SW480 (cell line): ENCODE measurements at regions not wholly inside any gene's neighbourhood (a gene's known extent, or its start where the extent isn't known, plus 50 kb on each side); places are given as distances from the start of the nearest gene placed in this dataset.
"Not testable (repeated sequence)": the region's sequence is repeated elsewhere in the genome, so short reads cannot be mapped to it uniquely, and the experiment has no call there.

Experiments used
- DNase-seq: peaks from one replicate; pipeline ENCODE4 v3.0.0-alpha.2; 2016; ENCODE audit warnings: low spot score

DNA sequence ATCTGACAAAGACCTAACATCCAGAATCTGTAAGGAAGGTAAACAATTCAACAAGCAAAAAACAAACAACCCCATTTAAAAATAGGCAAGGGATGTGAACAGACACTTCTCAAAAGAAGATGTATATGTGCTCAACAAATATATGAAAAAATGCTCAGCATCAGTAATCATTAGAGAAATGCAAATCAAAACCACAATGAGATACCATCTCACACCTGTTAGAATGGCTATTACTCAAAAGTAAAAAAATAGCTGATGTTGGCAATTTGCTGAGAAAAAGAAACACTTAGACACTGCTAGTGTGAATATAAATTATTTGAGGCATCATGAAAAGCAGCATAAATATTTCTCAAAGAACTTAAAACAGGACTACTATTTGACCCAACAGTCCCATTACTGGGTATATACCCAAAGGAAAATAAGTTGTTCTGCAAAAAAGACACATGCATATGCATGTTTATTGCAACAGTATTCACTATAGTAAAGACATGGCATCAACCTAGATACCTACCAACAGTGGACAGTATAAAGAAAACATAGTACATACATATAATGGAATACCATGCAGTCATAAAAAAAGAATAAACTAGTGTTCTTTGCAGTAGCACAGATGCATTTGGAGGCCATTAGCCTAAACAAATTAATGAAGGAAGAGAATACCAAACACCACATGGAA lies 980.1 kb downstream of the KCNMA1 start:
- DNase-seq, result no peak

DNA sequence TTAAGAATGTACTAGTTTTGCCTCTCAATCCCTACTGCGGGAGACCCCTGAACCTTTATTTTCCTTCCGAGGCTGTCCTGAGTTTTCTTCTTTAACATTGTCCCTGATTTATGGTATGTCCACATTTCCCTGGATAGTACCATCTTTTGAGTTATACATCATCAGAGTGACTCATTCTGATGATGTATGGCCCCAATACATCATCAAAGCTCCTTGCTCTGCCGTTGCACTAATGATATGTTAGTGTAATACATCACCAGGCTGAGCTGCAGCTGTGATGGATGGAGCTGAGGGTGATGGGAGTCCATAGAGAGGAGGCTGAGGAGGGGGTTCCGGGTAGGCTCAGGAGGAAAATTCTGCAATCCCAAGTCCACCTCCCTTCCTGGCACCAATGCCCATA lies 986.5 kb downstream of the KCNMA1 start:
- DNase-seq, result no peak

DNA sequence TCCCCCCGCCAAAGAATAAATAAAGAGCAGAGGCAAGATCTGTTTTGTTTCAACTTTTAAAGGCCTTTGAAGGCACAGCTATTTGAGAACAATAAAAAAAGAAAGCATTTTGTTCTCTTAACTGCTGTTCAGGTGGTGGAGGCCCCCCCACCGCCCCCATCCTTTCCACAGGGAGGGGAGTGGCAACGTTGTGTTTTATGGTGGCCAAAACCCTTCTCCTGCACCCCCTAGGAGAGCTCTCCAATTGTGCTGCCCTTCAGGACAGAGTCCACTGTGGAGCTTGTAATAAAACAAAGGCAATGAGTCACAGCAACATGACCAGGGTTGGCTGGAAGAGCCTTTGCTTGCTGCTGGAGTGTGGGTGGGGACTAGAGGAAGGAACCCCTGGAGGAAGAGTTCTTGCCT lies 987.9 kb downstream of the KCNMA1 start:
- peak; percentile 62 for DNase-seq

DNA sequence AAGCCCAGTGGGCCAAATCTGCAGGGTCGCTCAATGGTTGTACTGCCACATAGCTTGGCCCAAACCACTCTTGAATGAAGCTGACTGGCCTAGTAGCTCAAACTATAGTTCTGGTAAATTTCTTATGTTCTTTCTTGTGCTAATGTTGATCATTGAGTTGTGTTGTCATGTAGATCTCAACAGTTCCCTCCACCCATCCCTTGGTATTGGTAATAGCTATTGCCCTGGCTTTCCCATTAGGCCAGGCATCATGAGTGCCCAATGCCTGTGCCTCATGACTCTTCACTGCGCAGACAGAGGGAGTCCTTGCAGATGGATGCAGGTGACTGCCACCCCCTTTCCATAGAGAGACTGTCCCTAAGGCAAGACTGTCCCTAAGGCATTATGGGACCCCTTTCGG lies 988.4 kb downstream of the KCNMA1 start:
- no peak for DNase-seq

DNA sequence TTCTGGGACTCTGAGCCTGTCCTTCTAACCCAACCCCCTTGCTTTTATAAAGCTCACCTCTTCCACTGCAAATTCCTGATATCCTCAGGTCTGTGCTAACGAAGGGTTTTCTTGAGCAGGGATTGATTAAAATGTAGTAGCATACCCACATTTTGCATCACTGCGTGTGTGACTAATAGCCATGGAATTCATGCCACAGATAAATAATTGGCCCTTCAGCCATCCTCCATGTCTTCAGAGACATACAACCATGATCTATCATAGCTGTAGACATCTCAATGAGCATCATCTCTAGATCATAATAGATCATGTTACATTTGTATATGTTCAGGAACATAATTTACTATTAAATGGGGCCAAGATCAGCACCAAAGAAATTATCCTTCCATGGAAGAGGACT lies 990.3 kb downstream of the KCNMA1 start:
- peak; percentile 10 for DNase-seq

DNA sequence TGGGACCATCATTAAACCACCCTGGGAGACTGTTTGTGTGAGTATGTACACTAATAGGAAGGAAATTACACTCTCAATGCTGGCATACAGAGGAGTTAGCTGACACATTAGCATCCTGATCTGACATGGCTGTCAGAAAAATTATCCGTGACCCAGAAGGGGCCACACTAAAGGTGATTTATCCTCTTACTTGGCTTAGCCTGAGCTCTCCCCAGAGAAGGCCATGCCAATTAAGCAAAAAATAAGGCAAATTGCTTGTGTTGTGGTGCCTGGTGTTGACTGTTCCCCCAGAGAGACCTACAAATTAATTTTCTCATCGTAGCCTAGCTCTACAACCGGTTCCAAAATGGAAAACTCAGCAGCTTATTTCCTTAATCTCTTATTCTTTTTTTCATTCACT lies 992.3 kb downstream of the KCNMA1 start:
- DNase-seq, result no peak

DNA sequence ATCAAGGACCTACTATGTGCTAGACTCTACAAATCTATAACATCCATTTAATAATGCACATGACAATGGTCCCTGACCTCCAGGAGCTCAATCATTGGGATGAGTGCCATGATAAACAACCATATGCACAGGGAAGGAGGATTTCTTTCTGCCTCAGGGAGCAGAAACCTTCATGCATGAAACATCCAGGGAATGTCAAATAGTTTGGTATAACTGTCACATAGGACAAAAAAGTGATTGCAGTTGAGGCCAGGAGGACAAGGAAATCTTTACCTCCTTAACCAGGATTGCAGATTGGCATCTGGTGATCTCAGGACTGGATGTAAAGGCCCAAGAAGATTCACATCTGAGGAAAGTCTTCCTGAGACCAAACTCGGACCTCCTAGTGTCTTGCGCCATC lies 993.1 kb downstream of the KCNMA1 start:
- no peak for DNase-seq

DNA sequence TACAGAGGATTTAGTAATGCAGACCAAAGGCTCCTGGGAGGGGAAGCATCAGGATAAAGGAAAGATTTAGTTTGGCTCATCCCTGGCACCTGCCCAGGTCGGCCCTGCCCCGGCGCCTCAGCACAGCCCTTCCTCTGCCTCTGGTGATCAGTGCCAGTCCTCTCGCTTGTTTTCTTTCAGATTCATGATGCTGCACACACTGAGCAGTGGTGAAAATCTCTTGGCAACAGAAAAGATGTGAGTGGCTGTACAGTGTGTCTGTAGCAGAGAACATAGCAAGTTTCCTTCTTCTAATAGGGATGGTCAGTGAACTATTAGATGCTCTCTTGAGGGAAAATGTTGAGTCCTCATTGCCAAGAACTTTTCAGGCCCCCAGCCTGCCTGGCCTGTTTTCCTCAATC lies 994.1 kb downstream of the KCNMA1 start:
- no peak for DNase-seq

DNA sequence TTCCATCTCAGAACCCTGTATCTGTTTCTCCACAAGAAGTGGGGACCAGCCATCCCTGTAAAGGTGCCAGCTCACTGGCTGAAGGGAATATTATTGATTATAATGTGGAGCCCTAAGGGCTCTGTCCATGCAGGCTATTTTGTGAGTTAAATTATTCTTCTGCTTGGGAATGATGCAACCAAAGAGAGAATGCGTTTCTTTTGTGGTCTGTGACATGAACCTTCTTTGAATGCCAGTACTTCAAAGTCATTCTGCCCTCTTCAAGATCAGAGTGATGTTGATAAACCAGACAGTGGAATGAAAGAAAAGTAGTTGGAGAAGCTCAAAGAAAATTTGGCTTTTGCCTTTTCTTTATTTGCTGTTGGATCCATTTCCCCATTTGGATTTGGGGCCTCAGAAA lies 995.2 kb downstream of the KCNMA1 start:
- no peak for DNase-seq

DNA sequence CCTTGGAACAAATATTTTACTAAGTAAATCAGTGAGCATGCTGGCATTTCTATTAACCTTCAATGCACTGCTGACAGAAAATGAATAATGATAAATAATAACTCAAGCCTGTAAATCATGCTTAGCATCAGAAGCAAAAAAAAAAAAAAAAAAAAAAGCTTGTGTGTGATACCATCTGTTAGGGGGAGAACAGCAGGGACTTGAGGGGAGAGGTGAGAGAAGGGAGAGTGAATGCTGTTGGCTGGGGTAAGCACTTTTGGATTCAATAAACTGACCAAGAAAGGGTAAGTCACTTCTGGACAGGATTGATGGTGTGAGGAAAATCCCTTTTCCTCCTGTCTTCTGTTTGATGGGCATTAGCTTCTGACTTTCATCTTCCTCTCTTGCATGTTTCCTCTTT lies 996.4 kb downstream of the KCNMA1 start:
- no peak for DNase-seq

DNA sequence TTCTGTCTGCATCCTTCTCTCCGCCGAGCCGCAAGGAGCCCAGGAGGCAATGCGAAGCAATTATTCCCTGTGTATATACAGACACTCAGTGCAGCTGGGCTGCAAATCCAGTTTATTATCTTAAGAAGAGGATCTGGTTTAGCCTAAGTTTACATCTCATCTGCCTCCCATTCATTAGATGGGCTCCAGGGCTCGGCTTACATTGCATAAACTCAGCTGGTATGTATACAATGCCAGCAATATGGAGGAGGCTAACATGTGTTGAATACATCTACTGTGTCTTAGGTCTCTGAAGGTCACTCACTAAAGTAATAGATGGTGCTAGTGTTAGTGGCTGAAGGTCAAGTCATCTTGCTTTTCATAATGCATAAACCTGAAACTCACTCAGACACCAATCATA lies 996.8 kb downstream of the KCNMA1 start:
- DNase-seq, result no peak

DNA sequence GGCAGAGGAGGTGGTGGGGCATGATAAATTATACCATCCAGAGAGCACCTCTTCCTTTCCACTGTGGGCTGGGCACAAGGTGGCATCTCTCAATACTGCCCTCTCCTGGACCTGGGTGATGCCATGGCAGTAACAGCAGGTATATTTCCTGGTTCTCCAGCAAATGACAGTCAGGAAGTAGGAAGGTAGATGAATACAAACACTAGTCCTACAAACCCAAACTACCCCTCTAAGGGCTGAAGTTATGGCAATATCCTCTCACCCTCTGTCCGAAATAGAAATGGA lies 1004.9 kb downstream of the KCNMA1 start:
- DNase-seq, result peak; percentile 58

DNA sequence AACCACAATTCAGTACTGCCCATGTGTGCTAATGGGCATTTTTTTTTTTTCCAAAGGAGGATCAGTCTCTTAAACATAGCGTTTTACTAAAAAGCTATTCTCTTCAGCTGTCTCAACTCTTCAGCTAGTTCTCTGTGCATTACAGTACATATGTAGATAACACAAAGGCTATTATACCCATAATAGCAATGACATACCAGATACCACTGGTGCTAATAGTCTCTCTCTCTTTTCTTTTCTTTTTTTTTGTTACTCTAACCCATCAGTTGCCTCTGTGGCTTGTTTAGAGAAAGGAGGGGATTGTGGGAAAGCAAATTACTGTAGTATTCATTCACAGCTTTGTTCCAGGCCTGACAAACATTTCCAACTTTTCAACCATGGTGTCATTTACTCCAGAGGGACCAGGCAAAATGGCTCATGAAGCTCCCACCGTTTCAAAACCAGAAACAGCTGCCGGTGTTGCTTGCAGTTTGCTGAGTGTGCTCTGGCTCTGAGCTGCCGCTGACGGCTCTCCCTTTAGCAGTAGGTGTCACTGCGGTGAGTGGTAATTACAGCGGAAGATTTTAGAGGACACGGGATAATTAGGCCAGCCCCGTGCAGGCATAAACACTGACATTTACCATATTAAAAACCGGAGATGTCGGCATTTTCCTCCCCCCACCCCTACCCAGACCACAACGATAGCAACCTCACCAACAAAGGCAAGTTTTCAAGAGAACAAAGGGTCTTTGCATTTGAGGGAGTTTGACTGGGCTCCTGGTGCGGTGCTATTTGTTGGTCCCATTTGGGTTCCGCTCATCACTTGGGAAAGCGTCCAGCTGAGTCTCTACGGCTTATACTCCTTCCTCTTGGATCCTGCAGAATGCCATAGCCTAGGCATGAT lies 1005.5 kb downstream of the KCNMA1 start:
- peak; percentile 28 for DNase-seq

DNA sequence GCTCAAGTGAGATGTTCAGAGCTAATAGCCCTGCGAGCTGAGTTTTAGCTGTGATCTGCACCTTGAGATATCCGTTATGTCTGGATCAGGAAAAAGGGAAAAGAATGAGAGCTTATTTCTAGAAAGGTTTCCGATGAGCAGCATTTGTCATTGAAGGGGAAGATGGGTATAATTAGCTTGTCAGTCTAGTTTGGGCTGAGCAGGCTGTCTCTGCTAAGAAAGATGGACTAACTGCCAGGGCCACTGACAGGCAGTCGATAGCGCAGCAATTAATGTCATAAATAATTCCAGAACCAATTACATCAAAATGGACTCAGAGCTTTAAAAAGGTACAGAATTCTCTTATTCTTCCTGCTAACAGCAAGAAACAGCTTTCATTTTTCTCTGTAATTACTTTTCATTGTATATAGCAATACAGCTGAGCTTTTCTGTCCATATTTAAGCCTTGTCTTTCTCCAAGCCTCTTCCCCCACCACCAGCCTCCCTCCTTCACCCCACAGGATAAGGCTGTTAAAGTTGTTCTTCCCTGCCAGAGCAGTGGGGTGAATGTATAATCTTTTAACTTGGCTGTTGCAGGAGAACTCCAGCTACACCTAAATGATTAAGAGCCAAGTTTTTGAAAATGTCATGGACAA lies 1006.5 kb downstream of the KCNMA1 start:
- no peak for DNase-seq

DNA sequence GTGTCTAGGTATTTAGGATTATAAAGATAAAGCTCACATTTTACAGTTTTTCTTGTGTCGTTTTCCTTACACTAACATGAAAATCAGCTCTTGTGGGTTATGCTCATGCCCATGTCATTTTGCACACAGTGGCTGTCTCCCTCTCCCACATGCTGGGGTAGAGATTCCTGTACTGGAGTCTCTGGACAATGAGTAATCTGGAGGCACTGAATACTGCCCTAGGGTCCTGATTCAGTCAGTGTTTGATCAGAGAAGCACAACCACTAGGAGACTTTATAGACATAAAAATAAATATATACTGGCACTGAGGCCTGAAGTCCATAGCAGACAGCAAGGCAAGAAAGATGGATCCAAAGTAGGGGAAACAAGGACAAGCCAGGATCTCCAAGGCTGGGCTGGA lies 1008.8 kb downstream of the KCNMA1 start:
- no peak for DNase-seq

DNA sequence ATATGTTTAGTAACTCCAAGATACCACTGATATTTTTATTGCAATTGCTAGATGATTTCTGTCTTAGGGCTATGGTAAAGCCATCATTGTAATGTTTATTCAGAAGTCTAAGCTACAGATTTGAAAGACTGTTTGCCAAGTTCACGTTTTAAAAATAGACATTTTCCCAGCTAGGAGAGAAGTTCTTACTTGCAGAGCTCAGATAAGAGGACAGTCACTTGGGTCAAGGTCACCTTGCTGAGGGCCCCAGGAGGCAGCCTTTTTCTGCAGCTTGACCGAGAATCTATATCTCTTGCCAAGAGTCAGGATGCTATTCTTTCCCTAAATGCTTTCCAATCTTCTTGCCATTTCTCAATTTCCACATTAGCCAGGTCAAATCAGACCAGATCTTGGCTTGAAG lies 1011.2 kb downstream of the KCNMA1 start:
- DNase-seq, result no peak

DNA sequence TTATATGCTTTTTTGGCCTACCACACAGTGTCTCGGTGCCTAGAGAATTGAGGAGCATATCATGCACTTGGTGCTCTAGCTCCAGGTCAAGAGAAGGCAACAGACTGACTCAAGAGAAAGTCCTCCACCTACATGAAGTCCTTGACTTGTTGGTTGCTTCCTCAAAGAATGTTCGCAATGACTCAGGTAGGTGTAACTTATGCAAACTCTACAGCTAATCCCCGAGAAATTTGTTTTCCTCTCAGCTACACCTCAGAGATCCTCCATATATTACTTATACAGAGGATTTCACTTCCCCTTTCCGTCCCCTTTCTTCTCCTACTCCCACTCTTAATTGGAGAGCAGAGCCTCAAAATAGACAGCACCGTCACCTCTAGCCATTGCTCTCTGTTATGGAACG lies 1013.1 kb downstream of the KCNMA1 start:
- DNase-seq, result no peak

DNA sequence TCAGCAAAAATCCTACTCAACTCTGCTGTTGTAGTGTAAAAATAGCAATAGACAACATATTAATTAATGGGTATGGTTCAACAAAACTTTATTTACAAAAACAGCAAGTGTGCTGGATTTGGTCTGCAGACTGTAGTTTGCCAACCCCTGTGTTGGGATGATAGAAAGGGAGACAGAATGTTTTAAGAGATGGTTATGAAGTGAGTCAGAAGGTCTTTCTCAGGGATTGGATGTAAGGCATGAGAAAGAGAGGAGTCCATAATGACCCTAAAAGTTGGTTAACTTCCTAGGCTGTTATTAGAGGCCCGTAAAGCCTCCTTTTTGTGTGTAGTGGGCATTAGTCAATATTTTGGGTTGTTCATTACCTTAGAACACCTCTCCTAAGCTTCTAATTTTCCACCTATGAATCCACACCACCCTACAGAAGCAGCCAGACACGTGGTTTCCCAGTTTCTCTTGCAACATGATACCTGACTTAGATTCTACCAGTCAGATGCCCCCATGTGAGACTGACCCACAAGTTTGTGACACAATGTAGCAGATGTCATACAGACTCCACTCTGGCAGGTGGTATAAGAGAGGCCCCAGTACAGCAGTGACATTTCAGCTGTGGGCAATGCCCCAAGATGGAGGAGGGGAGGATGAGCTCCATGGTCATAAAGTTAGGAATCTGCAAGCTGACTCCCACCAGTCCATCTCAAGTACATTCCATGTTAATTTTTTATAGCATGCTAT lies 1015.6 kb downstream of the KCNMA1 start:
- DNase-seq, result no peak

DNA sequence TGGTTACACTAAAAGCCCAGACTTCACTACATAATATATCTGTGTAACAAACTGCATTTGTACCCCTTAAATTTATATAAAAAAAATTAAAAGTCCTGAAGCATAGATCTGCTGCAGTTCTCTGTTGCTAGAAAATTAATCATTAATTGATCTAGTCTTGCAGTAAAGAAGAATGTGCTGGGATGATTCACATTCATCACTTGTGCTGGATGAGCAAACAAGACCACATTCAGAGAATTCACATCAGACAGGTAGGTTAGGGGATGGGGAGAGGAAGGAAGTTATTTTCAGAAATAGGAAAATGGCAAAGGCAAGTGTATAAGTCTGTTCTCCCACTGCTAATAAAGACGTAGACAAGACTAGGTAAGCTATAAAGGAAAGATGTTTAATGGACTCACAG lies 1019.0 kb downstream of the KCNMA1 start:
- DNase-seq, result no peak

DNA sequence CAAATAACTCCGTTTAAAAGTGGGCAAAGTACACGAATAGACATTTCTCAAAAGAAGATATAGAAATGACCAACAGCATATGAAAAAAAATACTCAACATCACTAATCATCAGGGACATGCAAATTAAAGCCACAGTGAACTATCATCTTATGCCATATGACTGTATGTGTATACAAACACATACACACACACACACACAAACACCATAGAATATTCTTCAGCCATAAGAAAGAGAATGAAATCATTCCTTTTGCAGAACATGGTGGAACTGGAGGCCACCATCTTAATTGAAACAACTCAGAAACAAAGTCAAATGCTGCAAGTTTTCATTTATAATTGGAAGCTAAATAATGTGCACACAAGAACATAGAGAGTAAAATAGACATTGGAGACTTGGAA lies 1019.4 kb downstream of the KCNMA1 start:
- no peak for DNase-seq

DNA sequence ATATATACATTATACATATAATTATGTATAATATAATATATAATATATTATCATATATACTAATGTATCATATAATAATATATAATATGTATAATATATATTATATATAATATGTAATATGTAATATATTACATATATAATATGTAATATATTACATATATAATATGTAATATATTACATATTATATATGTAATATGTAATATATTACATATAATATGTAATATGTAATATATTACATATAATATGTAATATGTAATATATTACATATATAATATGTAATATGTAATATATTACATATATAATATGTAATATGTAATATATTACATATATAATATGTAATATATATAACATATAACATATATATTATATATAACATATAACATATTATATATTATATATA lies 1020.9 kb downstream of the KCNMA1 start:
- DNase-seq, result not testable (repeated sequence)

DNA sequence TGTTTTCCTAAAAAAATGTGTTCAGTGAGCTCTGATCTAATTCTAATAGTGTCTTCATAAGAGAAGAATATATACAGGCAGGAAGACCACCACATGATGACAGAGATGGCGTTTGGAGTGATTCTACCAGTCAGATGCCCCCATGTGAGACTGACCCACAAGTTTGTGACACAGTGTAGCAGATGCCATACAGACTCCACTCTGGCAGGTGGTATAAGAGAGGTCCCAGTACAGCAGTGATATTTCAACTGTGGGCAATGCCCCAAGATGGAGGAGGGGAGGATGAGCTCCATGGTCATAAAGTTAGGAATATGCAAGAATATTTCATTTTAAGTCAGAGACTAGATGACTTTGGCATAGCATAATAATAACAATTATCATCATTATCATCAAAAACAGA lies 1022.6 kb downstream of the KCNMA1 start:
- DNase-seq, result no peak
